ENCODE measurements at regions not wholly inside any gene's neighbourhood (a gene's known extent, or its start where the extent isn't known, plus 50 kb on each side); places are given as distances from the start of the nearest gene placed in this dataset.

- TF ChIP-seq TAF1 (IDR thresholded peaks at IDR 0.05; ENCODE audit: borderline replicate concordance, low read depth, low read length) (no peak), POLR2A (IDR thresholded peaks at IDR 0.05; ENCODE audit: low read depth, low read length) (no peak), POLR2AphosphoS5 (IDR thresholded peaks at IDR 0.05; ENCODE audit: low read depth, low read length) (no peak)
These were observed 514.7 kb upstream of the KCND2 start for GRCh38 chr7:119758254-119758653.

Measured in GM12892 (cell line).